ENCODE measurements at regions not wholly inside any gene's neighbourhood (a gene's known extent, or its start where the extent isn't known, plus 50 kb on each side); places are given as distances from the start of the nearest gene placed in this dataset.

DNA sequence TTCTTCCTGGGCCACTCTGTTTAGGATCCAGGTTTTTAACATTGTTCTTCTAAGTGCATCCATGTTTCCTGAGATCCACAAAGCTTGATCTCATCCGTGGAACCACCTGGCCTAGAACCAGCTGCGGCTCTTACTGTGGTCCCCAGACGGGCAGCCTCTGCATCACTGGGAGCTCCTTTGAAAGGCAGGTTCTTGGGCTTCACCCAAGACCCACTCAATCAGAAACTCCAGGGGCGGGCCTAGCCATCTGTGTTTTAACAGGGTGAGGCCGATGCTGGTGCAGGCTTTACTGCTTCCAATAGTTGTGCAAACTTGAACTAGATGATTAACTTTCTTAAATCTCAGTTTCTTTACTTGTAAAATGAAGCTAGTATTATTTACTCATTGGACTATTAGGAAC lies 605.7 kb downstream of the FGF9 start (continued):
- TF ChIP-seq ZNF211 (tag by site-specific recombination; IDR thresholded peaks at IDR 0.05; ENCODE audit: low read depth): no peak
- TF ChIP-seq ZNF184 (tag by site-specific recombination; IDR thresholded peaks at IDR 0.05): no peak
- TF ChIP-seq ZNF138 (tag by site-specific recombination; IDR thresholded peaks at IDR 0.05; ENCODE audit: borderline replicate concordance): no peak
- TF ChIP-seq PRDM1 (tag by site-specific recombination; IDR thresholded peaks at IDR 0.05): no peak
- TF ChIP-seq ZNF837 (tag by site-specific recombination; IDR thresholded peaks at IDR 0.05): no peak

DNA sequence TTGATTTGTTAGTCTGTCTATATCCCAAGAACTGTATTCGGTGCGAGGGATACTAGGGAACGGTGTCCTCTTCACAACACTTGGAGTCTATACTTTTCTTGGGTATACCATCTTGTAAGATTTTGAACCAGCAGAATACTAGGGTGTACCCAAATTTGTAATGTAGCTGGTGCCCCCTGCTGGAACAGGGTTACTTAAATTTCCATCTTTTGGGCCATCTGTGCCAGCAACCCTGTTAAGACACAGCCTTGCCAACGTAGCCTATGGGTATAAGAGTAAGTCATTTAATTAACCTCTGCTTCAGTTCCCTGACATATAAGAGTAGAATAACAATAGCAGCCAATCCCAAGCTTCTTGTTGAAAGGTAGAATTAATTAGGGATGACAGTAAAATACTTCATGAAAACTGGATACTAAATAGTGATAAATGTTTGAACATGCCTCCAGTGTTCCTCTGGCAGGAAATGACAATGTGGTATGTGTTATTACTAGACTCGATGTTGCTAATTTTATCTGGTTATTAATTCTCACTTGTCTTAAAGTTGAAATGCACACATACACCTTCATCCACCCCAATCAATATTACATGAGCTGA lies 607.6 kb downstream of the FGF9 start:
- ChIA-PET POLR2A (no interaction called here), CTCF (interaction anchor here (0.6 to 1.0 kb wide), 3 partner anchors 457 to 640 kb away, joined by 3 to 4 read pairs (median 3); no protein-coding TSS in a partner anchor)
- no peak overlapping the region for H3K27ac ChIP-seq (ENCODE audit: extremely low read depth, low read depth, low read length)
- H3K9me3 ChIP-seq (ENCODE audit: control insufficient read depth, insufficient read depth, low read depth, low read length): no peaks in the 10 kb centered on the region
- no peak for TF ChIP-seq ZNF391 (tag by site-specific recombination; IDR thresholded peaks at IDR 0.05; ENCODE audit: borderline replicate concordance, low read depth)
- TF ChIP-seq KLF10 (tag by site-specific recombination; IDR thresholded peaks at IDR 0.05): no peak
- no peak for TF ChIP-seq ZFP41 (tag by site-specific recombination; IDR thresholded peaks at IDR 0.05; ENCODE audit: borderline replicate concordance)
- TF ChIP-seq, protein P1, sequence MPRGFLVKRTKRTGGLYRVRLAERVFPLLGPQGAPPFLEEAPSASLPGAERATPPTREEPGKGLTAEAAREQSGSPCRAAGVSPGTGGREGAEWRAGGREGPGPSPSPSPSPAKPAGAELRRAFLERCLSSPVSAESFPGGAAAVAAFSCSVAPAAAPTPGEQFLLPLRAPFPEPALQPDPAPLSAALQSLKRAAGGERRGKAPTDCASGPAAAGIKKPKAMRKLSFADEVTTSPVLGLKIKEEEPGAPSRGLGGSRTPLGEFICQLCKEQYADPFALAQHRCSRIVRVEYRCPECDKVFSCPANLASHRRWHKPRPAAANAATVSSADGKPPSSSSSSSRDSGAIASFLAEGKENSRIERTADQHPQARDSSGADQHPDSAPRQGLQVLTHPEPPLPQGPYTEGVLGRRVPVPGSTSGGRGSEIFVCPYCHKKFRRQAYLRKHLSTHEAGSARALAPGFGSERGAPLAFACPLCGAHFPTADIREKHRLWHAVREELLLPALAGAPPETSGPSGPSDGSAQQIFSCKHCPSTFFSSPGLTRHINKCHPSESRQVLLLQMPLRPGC (tag by site-specific recombination; IDR thresholded peaks at IDR 0.05): no peak
- no peak for TF ChIP-seq ZNF2 (tag by site-specific recombination; IDR thresholded peaks at IDR 0.05)
- TF ChIP-seq, protein P2, sequence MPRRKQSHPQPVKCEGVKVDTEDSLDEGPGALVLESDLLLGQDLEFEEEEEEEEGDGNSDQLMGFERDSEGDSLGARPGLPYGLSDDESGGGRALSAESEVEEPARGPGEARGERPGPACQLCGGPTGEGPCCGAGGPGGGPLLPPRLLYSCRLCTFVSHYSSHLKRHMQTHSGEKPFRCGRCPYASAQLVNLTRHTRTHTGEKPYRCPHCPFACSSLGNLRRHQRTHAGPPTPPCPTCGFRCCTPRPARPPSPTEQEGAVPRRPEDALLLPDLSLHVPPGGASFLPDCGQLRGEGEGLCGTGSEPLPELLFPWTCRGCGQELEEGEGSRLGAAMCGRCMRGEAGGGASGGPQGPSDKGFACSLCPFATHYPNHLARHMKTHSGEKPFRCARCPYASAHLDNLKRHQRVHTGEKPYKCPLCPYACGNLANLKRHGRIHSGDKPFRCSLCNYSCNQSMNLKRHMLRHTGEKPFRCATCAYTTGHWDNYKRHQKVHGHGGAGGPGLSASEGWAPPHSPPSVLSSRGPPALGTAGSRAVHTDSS (tag by site-specific recombination; IDR thresholded peaks at IDR 0.05): no peak
- TF ChIP-seq ZNF654 (tag by site-specific recombination; IDR thresholded peaks at IDR 0.05; ENCODE audit: low read depth): peak; percentile 50
- TF ChIP-seq ZNF792 (tag by site-specific recombination; IDR thresholded peaks at IDR 0.05): no peak
- H3K36me3 ChIP-seq (ENCODE audit: control insufficient read depth in 2 of 2, insufficient read depth in 1 of 2, low read length in 2 of 2): no peaks in the 10 kb centered on the region
- no peaks in the 10 kb centered on the region for H3K4me1 ChIP-seq (ENCODE audit: control insufficient read depth, insufficient read depth, low read length)
- no peak overlapping the region for H3K4me3 ChIP-seq (ENCODE audit: low read depth, low read length)

GRCh38 chr13:22285867-22286266 lies 615.0 kb downstream of the FGF9 start:
- POLR2A ChIA-PET: no interaction called here
- H3K27ac ChIP-seq (ENCODE audit: extremely low read depth, low read depth, low read length): no peak overlapping the region
- CTCF ChIA-PET: no interaction called here
- H3K36me3 ChIP-seq (ENCODE audit: control insufficient read depth in 2 of 2, insufficient read depth in 1 of 2, low read length in 2 of 2): no peaks in the 10 kb centered on the region
- H3K9me3 ChIP-seq (ENCODE audit: control insufficient read depth, insufficient read depth, low read depth, low read length): no peaks in the 10 kb centered on the region
- no peak overlapping the region for H3K4me3 ChIP-seq (ENCODE audit: low read depth, low read length)
- no peak for TF ChIP-seq PRDM4 (tag by site-specific recombination; IDR thresholded peaks at IDR 0.05)
- no peak for TF ChIP-seq ZNF530 (tag by site-specific recombination; IDR thresholded peaks at IDR 0.05; ENCODE audit: low read depth)
- TF ChIP-seq ZNF777 (tag by site-specific recombination; IDR thresholded peaks at IDR 0.05; ENCODE audit: borderline replicate concordance): no peak
- no peak for TF ChIP-seq ZNF776 (tag by site-specific recombination; IDR thresholded peaks at IDR 0.05; ENCODE audit: borderline replicate concordance)
- TF ChIP-seq ZNF433 (tag by site-specific recombination; IDR thresholded peaks at IDR 0.05; ENCODE audit: low read depth): no peak
- TF ChIP-seq ZEB2 (tag by site-specific recombination; IDR thresholded peaks at IDR 0.05): no peak
- TF ChIP-seq ZNF416 (tag by site-specific recombination; IDR thresholded peaks at IDR 0.05): no peak
- no peak for TF ChIP-seq ZNF514 (tag by site-specific recombination; IDR thresholded peaks at IDR 0.05)
- TF ChIP-seq ZNF155 (tag by site-specific recombination; IDR thresholded peaks at IDR 0.05): no peak
- TF ChIP-seq ZNF660 (tag by site-specific recombination; IDR thresholded peaks at IDR 0.05): no peak
- TF ChIP-seq ZNF558 (tag by site-specific recombination; IDR thresholded peaks at IDR 0.05): no peak
- TF ChIP-seq SP3 (tag by site-specific recombination; IDR thresholded peaks at IDR 0.05): no peak
- TF ChIP-seq, protein P3, sequence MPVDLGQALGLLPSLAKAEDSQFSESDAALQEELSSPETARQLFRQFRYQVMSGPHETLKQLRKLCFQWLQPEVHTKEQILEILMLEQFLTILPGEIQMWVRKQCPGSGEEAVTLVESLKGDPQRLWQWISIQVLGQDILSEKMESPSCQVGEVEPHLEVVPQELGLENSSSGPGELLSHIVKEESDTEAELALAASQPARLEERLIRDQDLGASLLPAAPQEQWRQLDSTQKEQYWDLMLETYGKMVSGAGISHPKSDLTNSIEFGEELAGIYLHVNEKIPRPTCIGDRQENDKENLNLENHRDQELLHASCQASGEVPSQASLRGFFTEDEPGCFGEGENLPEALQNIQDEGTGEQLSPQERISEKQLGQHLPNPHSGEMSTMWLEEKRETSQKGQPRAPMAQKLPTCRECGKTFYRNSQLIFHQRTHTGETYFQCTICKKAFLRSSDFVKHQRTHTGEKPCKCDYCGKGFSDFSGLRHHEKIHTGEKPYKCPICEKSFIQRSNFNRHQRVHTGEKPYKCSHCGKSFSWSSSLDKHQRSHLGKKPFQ (tag by site-specific recombination; IDR thresholded peaks at IDR 0.05): no peak
- no peak for TF ChIP-seq ZNF677 (tag by site-specific recombination; IDR thresholded peaks at IDR 0.05)
- H3K4me1 ChIP-seq (ENCODE audit: control insufficient read depth, insufficient read depth, low read length): no peaks in the 10 kb centered on the region
